Endothelial cell of umbilical vein (primary cell): ENCODE measurements at regions not wholly inside any gene's neighbourhood (a gene's known extent, or its start where the extent isn't known, plus 50 kb on each side); places are given as distances from the start of the nearest gene placed in this dataset.

Experiments used
- BruUV-seq: library from RNA; stranded (reverse); fragments of 400-500 nt; replicated peaks from 2 replicates; lab custom pipeline; 2021; lab: Mats Ljungman, UMichigan
- CTCF ChIA-PET: fragments of 300-600, 350-600 bp; sonication (Branson Sonifier 250); formaldehyde crosslinking; loops from one replicate; lab custom pipeline; 2021; ENCODE audit warnings: antibody characterized with exemption, inconsistent platforms; lab: Charles Lee
- POLR2A ChIA-PET: fragments of 300-600, 350-600 bp; sonication (Branson Sonifier 250); formaldehyde crosslinking; loops from one replicate; lab custom pipeline; 2021; ENCODE audit warnings: antibody characterized with exemption, inconsistent platforms; lab: Charles Lee
- DNase-seq: peaks from one replicate; pipeline ENCODE4 v3.0.0-alpha.2; 2011; ENCODE audit warnings: low read depth, low spot score
- FAIRE-seq: peaks from 2 replicates; lab custom pipeline; 2011; peaks lifted over from hg19 to GRCh38; lab: Jason Lieb, UNC
- H2AFZ ChIP-seq: 2 replicates; pipeline ENCODE4 v1.6.0; 2012; ENCODE audit warnings: low read depth, low read length, control low read depth, inconsistent platforms
- H3K27ac ChIP-seq: 2 replicates; pipeline ENCODE4 v1.5.1; 2011; ENCODE audit warnings: low read depth, mild to moderate bottlenecking, control low read depth, low read length, moderate library complexity; ENCODE audit not compliant: insufficient read depth
- H3K27me3 ChIP-seq, 2 experiments: 2 replicates each; pipeline versions ENCODE4 v1.6.0 to v1.6.1; 2011; ENCODE audit warnings: low read length in 2 of 2, mixed read lengths in 1 of 2; ENCODE audit not compliant: control insufficient read depth in 2 of 2, insufficient read depth in 2 of 2
- H3K36me3 ChIP-seq, 2 experiments: 2 replicates in 1 of 2; 3 replicates in 1 of 2; pipeline ENCODE4 v1.5.1; 2011; ENCODE audit warnings: low read length in 2 of 2, mild to moderate bottlenecking in 1 of 2, moderate library complexity in 1 of 2; ENCODE audit not compliant: control insufficient read depth in 2 of 2, insufficient read depth in 2 of 2; ENCODE audit errors: extremely low read depth in 1 of 2
- H3K4me1 ChIP-seq: 3 replicates; pipeline ENCODE4 v1.5.1; 2011; ENCODE audit warnings: mild to moderate bottlenecking, low read length; ENCODE audit not compliant: control insufficient read depth, insufficient read depth; ENCODE audit errors: extremely low read depth
- H3K4me2 ChIP-seq: 2 replicates; pipeline ENCODE4 v1.6.1; 2011; ENCODE audit warnings: low read length, control low read depth, mixed read lengths; ENCODE audit not compliant: insufficient read depth
- H3K4me3 ChIP-seq, 3 experiments: fragments of 200-600 bp in 1 of 3; sonication (generic), shearing (Covaris generic) in 1 of 3; replicated peaks in 1 of 3; 2 replicates each; pipeline ENCODE4 v1.5.1; 2011 to 2016; ENCODE audit warnings: control low read depth in 3 of 3, low read length in 3 of 3, mild to moderate bottlenecking in 2 of 3, inconsistent platforms in 1 of 3, low read depth in 1 of 3, moderate library complexity in 1 of 3; ENCODE audit not compliant: insufficient read depth in 1 of 3
- H3K79me2 ChIP-seq: 2 replicates; pipeline ENCODE4 v1.6.0; 2012; ENCODE audit warnings: low read length, inconsistent platforms; ENCODE audit not compliant: control insufficient read depth, insufficient read depth
- H3K9ac ChIP-seq: replicated peaks from 2 replicates; pipeline ENCODE3; 2011; ENCODE audit warnings: low read length, control low read depth; ENCODE audit not compliant: insufficient read depth; ENCODE audit errors: extremely low read depth
- H3K9me1 ChIP-seq: replicated peaks from 3 replicates; pipeline ENCODE4 v1.6.0; 2011; ENCODE audit warnings: mild to moderate bottlenecking, low read length; ENCODE audit not compliant: control insufficient read depth, insufficient read depth; ENCODE audit errors: extremely low read depth
- H3K9me3 ChIP-seq: replicated peaks from 2 replicates; pipeline ENCODE4 v1.5.1; 2012; ENCODE audit warnings: low read length, inconsistent platforms; ENCODE audit not compliant: control insufficient read depth, insufficient read depth
- H4K20me1 ChIP-seq: replicated peaks from 2 replicates; pipeline ENCODE3; 2011; ENCODE audit warnings: mild to moderate bottlenecking, low read length; ENCODE audit not compliant: control insufficient read depth, insufficient read depth; ENCODE audit errors: extremely low read depth
- CTCF ChIP-seq, 2 donors: IDR thresholded peaks; 1 replicate in 1 of 2; 2 replicates in 1 of 2; pipeline ENCODE4 v1.5.1; 2011; ENCODE audit warnings: low read length in 2 of 2, mild to moderate bottlenecking in 2 of 2, moderate library complexity in 2 of 2, control low read depth in 1 of 2, inconsistent platforms in 1 of 2, low read depth in 1 of 2; ENCODE audit not compliant: insufficient read depth in 1 of 2; ENCODE audit errors: extremely low read depth in 1 of 2
- EZH2 ChIP-seq: IDR thresholded peaks from 2 replicates; pipeline ENCODE4 v1.6.1; 2012; ENCODE audit warnings: borderline replicate concordance, low read depth, mild to moderate bottlenecking, moderate library complexity, low read length, inconsistent platforms; ENCODE audit not compliant: severe bottlenecking
- FOS ChIP-seq: IDR thresholded peaks from 2 replicates; pipeline ENCODE4 v1.6.1; 2011; ENCODE audit warnings: mild to moderate bottlenecking, low read length, moderate library complexity, borderline replicate concordance; ENCODE audit not compliant: insufficient read depth
- GATA2 ChIP-seq: IDR thresholded peaks from 2 replicates; pipeline ENCODE4 v1.7.0; 2011; ENCODE audit warnings: low read depth, mild to moderate bottlenecking, moderate library complexity, mixed read lengths, low read length; ENCODE audit not compliant: insufficient read length, insufficient read depth
- JUN ChIP-seq: IDR thresholded peaks from 2 replicates; pipeline ENCODE4 v1.6.1; 2011; ENCODE audit warnings: borderline replicate concordance, low read depth; ENCODE audit not compliant: insufficient read length, insufficient read depth
- MAX ChIP-seq: IDR thresholded peaks from 2 replicates; pipeline ENCODE4 v1.6.1; 2011; ENCODE audit not compliant: insufficient read depth, insufficient read length
- MYC ChIP-seq: IDR thresholded peaks from one replicate; pipeline ENCODE4 v1.6.1; 2011; ENCODE audit warnings: mild to moderate bottlenecking, low read depth, low read length
- POLR2A ChIP-seq: IDR thresholded peaks from 2 replicates; pipeline ENCODE4 v1.6.1; 2012; ENCODE audit warnings: low read depth, mild to moderate bottlenecking, control low read depth, low read length
- POLR2AphosphoS5 ChIP-seq: IDR thresholded peaks from 2 replicates; pipeline ENCODE4 v1.6.1; 2012; ENCODE audit warnings: low read depth, mild to moderate bottlenecking, control low read depth, low read length, moderate library complexity; ENCODE audit not compliant: insufficient read depth
- dilution Hi-C: fragments of 300-500 bp; cut with MboI; formaldehyde crosslinking; loops from one replicate; pipeline ENCODE4 v1.15.0; 2019; ENCODE audit warnings: low sequenced_read_pairs; ENCODE audit not compliant: extremely low pct_ligation_motif_present
- intact Hi-C: fragments of 100-400 bp; cut with micrococcal nuclease; formaldehyde crosslinking; loops from one replicate; pipeline ENCODE4 v1.10.0; 2022

GRCh38 chr1:220372451-220372850 is 100.2 kb upstream of the RAB3GAP2 start:
- Histone ChIP-seq H3K79me2 (no peaks in the 10 kb centered on the region), H3K9me1 (no peaks in the 10 kb centered on the region), H4K20me1 (no peaks in the 10 kb centered on the region), H3K4me3 (no peak overlapping the region), H3K36me3 (no peaks in the 10 kb centered on the region), H3K4me2 (no peak overlapping the region), H3K9ac (no peak overlapping the region), H3K27ac (no peak overlapping the region), H3K4me1 (no peaks in the 10 kb centered on the region), H2AFZ (no peak overlapping the region), H3K27me3 (no peaks in the 10 kb centered on the region), H3K9me3 (no peaks in the 10 kb centered on the region)
- POLR2A ChIA-PET, result no interaction called here
- FAIRE-seq (no peak), DNase-seq (no peak)
- intact Hi-C loops (no loop called here), dilution Hi-C loops (no loop called here)
- no TSS peak for BruUV-seq
- CTCF ChIA-PET, result interaction anchor here (1.1 to 1.7 kb wide), 2 partner anchors 76 to 182 kb away, joined by 3 to 4 read pairs; no protein-coding TSS in a partner anchor
- no peak for TF ChIP-seq GATA2
- no peak for TF ChIP-seq JUN
- TF ChIP-seq FOS, result no peak
- no peak for TF ChIP-seq POLR2A
- no peak for TF ChIP-seq MAX
- no peak for TF ChIP-seq MYC
- no peak for TF ChIP-seq CTCF (IDR thresholded peaks at IDR 0.05; ENCODE audit: extremely low read depth in 1 of 2, insufficient read depth in 1 of 2, low read depth in 1 of 2, low read length in 2 of 2)
- TF ChIP-seq EZH2, result no peak
- TF ChIP-seq POLR2AphosphoS5, result no peak
